Stimulated activated CD8-positive, alpha-beta memory T cell treated with anti-CD3 and anti-CD28 coated beads, Interleukin-4, amount 100 ng/mL, for 48 hours (primary cell): ENCODE measurements at regions not wholly inside any gene's neighbourhood (a gene's known extent, or its start where the extent isn't known, plus 50 kb on each side); places are given as distances from the start of the nearest gene placed in this dataset.
"Not testable (repeated sequence)": the region's sequence is repeated elsewhere in the genome, so short reads cannot be mapped to it uniquely, and the experiment has no call there.

ENCODE experiments used
- DNase-seq: peaks from one replicate; pipeline ENCODE4 v3.0.0-alpha.2; 2020

DNA sequence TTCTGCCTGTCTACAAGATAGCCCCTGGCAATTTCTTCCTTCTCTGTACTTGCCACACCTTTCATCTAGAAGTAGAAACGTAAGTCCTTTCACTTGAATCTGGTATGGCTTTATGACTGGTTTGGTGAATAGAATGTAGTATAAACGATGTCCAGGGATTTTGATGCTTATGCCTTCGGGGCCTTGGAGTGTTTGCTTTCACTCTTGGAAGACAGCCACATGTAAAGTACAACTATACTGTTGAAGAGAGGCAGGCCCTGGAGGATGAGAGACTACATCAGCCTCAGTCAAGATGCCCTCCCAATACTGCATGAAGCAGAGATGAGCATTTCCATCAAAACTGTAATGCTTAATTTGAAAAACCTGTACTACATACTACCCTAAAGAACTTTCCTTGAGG, 553.8 kb upstream of the C9orf72 start:
- no peak for DNase-seq

DNA sequence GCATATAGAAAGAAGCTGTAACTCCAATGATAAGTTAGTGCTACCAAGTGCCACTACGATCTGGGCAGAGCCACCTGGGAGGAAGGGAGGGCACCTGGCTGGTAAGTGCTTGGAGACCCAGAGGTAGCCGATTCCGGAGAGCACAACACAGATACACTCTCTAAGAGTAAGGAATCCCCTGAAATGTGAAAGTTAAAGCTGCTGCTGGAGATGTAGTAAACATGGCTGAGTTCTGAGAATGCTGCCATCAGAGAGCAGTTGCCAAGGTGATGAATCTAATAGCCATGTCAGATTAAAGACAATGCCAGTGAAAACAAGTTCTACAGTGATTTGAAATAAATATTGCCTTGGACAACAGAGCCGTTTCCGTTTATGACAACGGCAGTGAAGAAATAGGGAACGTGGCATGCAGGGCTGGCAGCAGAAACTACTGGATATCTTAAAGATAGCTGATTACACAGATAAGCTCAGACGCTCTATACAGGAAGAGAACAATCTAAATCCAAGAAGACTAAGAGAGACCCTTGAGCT, 561.2 kb upstream of the C9orf72 start:
- no peak for DNase-seq

DNA sequence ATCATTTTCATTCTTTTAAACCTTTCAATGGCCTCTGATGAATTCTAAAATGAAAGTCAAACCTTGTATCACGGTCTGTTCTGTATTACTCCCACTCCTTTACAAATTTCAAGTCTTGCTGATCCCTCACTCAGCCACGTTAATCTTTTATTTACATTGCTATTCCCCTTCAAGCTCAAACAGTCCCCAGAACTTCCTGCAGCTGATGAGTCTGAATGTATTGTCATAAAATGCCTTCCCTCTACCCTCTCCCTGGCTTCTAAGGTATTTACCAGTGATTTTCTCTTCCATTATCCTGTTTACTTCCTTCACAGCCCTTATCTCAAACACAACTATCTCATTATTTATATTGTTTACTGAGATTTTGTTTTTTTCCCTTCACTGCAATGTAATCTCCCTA, 562.3 kb upstream of the C9orf72 start:
- DNase-seq, result no peak

DNA sequence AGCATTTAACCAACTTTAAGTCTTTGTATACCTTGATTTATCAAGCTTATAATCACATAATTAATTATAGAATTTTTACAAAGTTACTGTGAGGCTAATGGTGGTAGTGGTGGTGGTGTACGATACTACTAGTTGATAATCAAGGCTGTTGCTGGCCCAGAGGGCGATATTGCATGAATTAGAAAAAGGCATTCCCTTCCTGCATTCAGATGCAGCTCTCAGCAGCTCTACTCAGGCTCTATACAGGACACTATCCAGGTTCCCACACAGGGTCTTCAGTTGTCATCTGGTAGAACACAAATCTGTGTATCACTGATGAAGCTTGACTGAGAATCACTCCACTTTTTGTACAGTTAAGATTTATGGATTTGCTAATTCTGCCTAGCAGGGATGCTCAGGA, 562.8 kb upstream of the C9orf72 start:
- no peak for DNase-seq

DNA sequence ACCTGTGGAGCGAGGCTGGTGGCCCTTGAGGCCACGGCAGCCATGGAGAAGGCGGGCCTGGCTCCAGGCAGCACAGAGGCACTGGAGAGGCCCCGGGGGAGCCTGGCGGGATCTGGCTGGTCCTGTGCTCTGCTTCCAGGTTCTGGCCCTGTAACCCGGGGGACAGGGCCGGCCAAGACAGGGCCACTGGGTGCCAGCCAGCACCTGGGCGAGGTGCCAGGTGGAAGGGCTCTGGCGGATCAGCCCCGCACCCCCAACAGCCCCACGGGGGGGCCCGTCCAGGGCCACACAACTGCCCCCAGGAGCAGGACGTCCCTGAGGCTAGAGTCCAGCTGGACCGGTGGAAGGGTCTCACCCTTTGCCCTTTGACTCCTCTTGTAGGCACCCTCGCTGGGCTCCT, 574.1 kb upstream of the C9orf72 start:
- DNase-seq, result not testable (repeated sequence)

DNA sequence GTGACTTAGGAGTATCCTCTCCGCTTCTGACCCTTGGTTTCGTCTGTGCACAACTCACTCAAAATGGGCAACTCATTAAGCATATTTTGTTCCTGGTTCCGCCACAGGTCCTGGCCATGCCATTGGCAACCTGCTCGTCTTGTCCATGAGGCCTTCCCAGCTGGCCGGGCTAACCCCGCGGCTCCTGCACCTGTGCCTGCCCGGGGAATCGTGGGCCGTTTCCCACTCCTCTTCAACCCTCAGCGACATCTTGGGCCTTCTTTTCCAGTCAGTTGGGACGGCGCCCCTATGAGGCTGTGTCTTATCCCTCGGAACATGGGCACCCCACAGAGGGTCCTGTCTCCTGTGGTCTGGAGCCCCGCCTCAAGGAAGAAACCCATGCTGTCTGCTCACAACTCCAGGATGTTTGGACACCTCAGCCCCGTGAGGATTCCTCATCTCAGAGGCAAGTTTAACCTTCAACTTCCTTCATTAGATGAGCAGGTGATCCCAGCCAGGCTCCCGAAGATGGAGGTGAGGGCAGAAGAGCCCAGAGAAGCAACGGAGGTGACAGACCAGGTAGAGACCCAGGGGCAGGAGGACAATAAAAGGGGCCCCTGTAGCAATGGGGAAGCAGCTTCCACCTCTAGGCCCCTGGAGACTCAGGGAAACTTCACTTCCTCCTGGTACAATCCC, 574.8 kb upstream of the C9orf72 start:
- DNase-seq, result not testable (repeated sequence)

DNA sequence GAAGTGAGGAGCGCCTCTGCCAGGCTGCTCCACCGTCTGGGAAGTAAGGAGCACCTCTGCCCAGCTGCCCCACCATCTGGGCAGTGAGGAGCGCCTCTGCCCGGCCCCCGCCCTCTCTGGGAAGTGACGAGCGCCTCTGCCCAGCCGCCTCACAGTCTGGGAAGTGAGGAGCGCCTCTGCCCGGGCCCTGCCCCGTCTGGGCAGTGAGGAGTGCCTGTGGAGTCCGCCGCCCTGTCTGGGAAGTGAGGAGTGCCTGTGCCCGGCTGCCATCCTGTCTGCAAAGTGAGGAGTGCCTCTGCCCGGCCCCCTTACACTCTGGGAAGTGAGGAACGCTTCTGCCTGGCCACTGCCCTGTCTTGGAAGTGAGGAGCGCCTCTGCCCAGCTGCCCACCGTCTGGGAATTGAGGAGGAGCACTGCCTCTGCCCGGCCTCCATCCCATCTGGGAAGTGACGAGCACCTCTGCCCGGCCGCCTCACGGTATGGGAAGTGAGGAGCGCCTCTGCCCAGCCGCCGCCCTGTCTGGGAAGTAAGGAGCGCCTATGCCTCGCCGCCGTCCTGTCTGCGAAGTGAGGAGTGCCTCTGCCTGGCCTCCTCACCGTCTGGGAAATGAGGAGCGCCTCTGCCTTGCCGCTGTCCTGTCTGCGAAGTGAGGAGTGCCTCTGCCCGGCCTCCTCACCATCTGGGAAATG, 576.2 kb upstream of the C9orf72 start:
- not testable (repeated sequence) for DNase-seq

DNA sequence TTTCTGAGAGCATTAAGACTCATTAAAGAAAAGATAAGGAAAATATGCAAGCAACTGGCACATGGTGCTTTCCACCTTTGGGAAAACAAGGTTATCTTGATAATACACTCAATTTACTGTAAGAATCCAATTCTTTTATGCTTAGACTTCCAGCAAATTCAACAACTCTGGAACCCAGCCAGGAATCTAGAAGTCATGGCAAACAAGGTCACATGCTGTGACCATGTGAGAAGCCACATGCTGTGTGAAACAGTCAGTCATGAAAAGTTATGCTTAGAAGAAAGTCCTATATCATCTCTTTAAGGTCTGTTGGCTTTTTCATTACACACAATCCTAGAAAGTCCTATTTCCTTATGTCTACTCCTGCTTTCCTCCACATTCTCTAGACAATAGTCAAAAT, 581.8 kb upstream of the C9orf72 start:
- DNase-seq, result no peak

DNA sequence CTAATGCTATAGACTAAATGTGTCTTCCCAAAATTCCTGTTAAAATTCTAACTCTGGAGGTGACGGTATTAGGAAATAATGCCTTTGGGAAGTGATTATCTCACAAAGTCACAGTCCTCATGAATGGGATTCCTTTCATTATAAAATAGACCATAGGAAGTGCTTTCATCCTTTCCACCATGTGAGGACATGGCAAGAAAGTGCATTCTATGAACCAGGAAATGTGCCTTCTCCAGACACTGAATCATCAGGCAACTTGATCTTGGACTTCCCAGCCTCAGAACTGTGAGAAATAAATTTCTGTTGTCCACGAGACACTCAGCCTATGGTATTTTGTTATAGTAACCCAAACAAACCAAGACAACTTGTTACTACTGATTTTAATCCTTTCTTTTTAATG, 582.4 kb upstream of the C9orf72 start:
- no peak for DNase-seq

DNA sequence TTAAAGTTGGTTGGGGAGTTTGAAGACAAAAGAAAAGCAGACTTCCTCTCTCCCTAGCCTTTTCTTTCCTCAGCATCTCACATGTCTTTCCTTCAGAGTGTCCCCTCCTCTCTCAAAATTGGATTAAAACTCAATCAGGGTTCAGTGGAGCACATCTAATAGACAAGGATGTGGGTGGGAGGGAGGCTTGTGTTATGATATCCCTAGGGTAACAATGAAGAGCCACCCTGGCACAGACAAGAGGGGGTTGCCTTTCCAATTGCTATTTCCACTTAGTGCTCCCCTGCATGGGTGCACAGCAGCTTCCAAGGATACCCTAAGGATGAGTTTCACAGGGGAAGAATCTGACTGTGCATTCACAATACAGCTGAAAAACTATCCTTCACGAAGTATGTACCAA, 585.2 kb upstream of the C9orf72 start:
- DNase-seq, result no peak

DNA sequence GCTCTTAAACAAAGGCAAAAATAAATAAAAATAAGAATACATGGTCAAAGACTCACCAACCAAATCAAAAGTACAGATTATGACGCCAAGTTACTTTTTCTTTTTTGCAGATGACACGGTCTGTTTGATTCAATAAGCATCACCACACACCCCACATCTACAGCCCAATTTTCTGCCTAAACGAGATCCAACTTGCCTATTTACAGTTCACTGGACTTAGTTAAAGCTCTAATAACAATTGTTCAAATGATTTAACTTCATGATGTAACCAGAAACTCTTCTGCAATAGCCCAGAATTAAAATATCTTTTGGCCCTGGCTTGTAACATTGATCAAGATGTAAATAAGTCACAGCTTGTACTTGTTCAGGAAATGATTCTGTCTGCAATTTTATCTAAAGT, 590.3 kb upstream of the C9orf72 start:
- DNase-seq, result no peak

DNA sequence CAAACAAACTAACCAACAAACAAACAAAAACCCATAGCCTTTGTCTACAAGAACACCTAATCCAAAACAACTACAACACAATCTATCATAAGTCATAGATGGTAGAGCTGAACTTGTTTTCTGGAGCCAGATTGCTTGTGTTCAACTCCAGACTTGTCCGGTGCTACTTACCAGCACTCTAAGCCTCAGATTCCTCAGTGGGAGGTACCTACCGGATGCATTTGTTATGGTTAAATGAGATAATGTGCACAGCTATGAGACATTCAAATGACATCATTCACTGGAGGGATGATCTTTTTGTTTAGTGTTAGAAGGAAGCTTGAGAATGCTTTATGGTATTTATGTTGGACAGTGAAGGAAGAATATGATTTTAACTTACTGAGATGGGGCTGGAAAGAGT, 592.9 kb upstream of the C9orf72 start:
- DNase-seq, result no peak

DNA sequence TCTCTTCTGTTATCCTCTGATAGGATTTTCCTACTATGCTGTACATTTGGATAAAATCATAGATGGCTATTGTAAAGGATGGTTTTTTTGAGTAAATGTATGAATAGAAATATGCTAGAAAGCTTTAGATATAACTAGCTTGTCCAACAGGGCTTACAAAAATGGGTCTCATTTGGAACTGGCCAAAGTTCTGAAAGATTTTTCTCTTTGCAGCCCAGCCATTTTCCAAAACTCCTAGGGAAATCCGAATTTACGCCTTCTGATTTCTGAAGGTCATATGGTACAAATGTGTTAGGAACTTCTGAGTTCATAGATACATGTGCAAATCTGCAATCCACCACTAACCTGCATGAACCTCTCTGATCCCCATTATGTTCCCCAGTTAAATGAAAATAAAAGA, 603.9 kb upstream of the C9orf72 start:
- DNase-seq, result no peak

DNA sequence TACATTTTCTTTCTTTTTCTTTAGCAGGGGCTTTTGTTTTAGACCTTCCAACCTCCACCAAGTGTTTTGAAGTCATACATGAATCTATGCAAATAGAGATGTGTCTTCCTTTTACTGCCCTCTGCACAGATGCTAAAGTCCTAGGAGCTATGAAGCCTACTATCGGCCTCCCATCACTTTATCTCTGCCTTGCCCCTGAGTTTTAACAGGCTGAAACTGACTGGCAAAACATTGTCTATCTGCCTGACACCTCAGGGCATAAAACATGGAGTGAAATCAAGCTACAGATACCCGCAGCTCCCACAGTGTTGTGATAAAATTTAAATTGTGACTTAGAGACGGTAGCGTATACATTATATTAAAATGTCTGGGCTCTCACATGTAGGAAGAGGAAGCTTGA, 604.6 kb upstream of the C9orf72 start:
- no peak for DNase-seq

DNA sequence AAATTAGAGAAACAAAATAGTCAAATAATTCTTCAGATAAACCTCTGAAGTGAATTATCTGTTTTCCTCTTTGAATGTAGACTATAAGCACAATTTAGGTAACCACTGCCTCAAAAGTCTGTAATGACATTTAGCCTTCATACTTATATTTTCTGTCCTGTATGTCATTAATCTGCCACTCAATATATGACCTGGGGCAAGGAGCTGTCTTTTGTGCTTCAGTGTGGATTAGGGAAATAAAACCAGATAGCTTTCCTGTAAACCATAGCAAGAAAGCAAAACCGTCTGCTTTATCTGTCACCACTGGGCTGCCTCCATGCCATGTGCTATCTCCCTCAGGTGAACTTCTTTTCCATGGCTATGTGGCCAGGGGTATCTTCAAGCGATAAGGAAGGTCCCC, 606.6 kb upstream of the C9orf72 start:
- no peak for DNase-seq

DNA sequence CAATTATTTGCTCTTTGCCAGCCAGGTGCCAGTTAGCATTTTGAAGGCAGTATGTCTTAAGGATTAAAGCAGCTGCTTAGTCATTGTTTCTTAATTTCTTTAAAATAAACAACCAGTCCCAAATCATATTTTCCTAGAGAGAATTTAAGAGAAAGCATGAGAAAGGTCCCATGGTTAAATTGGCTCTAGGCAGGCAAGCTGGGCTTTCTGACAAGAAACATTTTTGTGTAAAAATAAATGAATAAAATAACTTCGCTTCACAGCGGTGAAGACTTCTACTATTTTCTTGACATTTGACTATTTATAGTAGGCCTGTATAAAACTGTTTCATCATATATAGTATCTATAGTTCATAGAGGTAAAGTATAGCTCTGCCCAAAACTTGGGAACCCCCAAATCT, 617.7 kb upstream of the C9orf72 start:
- DNase-seq, result no peak

DNA sequence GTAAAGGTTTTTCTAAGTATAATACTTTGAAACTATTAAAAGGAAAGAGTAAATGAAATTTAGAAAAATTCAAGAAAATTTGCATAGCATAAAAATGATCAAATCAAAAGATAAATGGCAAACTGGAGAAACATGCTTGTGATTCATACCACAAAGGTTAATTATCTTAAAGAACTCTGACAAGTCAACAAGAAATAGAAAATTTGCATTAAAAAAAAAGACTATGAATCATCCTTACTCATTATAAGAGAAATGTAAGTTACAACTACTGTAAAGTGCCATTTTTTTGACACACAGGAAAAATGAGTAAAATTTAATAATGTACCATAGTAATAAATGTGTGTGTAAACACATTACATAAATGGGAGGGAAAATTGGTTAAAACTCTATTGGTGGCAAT, 624.4 kb upstream of the C9orf72 start:
- DNase-seq, result no peak

DNA sequence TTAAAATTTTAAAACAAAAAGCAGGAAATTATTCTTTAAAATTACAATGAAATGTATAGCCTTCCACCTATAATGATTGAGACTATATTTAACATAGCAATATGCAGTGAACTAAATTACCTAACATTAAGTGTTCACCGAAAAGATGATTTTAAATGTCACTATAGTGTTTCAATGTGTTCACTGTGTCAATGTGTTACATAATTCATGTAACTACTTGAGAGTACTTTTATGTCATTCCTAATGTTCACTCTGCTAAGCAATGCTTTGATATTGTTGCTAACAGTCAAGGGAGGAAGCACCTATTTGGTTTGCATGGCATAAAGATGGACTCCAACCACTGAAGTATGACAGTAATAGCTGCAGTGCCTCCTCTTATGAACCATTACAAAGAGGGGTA, 629.8 kb upstream of the C9orf72 start:
- no peak for DNase-seq

DNA sequence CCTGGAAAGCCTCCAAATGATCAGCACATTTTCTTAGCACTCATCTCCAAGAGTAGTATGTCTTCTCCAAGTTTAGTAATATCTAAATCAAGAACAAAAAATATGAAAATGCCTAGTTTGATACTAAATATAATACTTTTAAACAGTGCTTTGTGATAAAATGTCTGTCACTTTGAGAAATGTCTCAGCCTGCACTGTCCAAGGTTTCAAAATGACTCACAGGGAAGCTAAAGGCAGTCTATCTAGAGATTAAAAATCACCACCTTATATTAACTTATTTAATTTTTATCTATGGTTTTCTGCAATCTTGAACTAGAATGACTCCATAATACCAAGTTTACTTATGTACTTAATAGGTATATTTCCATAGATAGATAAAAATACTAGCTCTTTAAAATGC, 633.0 kb upstream of the C9orf72 start:
- DNase-seq, result no peak

DNA sequence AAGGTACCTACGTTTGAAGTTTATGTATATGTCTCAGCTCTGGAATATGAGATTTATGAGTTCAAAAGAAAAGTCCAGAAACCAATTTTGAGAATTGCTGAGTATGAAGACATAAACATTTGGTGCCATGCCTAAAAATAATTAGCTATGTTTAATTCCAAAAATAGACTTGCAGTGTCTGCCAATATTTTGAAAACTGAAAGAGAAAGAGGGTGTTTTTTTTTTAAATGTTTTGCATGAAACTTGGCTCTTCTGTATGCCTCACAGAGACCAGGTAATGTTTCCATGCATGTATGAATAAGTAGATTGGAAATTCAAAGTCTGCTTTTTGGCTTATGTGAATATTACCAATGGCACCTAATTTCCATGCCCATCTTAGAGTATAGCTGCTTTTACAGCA, 634.4 kb upstream of the C9orf72 start:
- no peak for DNase-seq

DNA sequence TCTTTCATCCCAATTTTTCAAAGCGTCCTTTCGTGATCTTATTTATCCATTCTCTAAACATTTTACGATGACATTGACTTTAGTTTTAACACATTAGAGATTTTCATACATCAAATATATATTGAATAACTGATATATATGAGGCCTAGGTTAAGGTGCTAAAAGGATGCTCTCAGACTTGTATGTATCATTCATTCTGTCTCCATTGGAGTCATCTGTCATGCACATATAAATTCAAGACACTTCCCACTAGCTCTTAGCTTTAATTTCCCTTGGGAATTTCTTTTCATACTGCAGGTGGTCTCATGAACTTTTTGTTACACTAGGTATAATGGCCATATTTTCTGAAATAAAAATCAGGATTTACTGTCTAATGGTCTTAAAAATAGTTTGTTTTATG, 635.8 kb upstream of the C9orf72 start:
- DNase-seq, result no peak

DNA sequence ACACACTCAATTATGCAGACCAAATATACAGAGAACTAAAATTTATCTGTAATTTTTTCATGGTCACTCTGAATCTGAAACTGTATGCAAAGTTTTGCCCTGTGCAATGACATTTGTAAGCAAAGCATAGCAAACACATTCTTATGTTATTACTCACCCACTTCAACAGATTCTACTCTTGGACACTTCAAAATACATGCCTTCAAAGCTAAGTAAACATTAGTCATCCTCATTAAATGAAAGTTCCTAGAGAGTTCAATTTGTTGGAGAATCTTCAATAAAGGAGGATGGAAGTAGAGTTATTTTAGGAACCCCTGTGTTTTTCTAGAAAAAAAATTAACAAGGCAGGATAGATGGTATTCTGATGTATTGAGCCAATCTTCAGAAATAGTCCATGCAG, 639.7 kb upstream of the C9orf72 start:
- no peak for DNase-seq

DNA sequence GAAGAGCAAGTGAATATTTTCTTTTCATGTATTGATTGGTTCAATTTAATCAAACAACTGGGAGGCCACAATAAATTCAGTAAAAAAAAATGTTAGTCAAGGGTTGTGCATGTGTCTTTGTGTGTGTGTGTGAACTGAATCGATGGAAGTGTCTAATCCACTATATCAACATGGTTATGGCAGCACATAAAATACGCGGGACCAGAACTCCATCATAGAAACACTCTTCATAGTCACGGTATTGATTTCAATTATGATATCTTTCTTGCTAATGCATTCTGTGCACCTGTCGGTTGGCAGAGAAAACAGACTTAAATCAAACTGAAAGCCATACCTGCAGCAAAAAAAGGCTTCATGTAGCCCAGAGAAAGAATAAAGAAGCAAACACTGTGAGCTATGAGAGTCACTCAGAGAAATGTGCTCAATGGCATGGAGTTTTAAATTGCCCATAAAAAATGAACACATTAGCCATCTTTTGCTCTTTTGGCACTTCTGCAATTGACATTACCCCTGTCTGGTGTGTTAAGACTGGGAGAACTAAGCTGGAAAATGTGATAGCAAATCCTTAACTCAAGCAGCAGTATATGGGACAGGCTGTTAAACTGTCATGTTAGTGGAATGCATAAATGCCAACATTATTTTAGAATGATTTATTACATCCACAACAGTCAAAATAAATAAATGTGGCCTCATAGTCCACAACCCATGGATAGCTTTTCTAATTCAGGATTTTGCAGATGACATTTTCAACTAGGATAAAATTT, 642.4 kb upstream of the C9orf72 start:
- no peak for DNase-seq

DNA sequence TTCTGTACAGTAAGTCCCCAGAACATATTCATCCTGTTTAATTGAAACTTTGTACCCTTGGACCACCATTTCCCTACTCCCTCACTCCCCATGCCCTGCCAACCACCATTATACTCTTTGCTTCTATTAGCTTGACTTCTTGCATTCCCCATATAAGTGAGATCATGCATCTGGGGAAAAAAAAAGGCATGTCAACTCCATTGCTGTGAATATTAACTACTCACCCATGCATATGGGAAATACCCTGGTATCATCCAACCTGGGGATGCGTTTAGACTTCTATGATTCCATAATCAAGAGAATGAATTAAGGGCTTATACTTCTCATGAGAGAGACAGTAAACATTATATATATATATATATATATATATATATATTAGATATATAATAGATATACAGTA, 659.4 kb upstream of the C9orf72 start:
- DNase-seq, result no peak
